IMR-90 (cell line): ENCODE measurements at regions not wholly inside any gene's neighbourhood (a gene's known extent, or its start where the extent isn't known, plus 50 kb on each side); places are given as distances from the start of the nearest gene placed in this dataset.
A peak's percentile ranks its signal among the peaks of the same experiment; 100 is the strongest.

Experiments
- ATAC-seq: fragments of 200-7000 bp; cut with Tn5 transposase; 2 replicates; pipeline ENCODE4 v1.9.1; 2020; ENCODE audit warnings: low read depth, mild to moderate bottlenecking, moderate library complexity
- BruUV-seq: library from RNA; stranded (reverse); fragments of 400-500 nt; replicated peaks from 2 replicates; lab custom pipeline; 2021; lab: Mats Ljungman, UMichigan
- CTCF ChIA-PET: fragments of 300-600 bp; formaldehyde crosslinking; extraction: SDS; loops from one replicate; lab custom pipeline; 2021; ENCODE audit warnings: antibody characterized with exemption; lab: Yijun Ruan, JAX
- POLR2A ChIA-PET: fragments of 300-600 bp; sonication (Branson Sonifier 250); formaldehyde crosslinking; loops from one replicate; lab custom pipeline; 2022; ENCODE audit warnings: antibody characterized with exemption; ENCODE audit not compliant: unreplicated experiment; lab: Charles Lee
- DNase-seq: peaks from one replicate; pipeline ENCODE4 v3.0.0; 2013
- H2AFZ ChIP-seq: replicated peaks from 2 replicates; pipeline ENCODE3; 2013; ENCODE audit warnings: low read length, mild to moderate bottlenecking; ENCODE audit not compliant: poor library complexity
- H2AK5ac ChIP-seq: 2 replicates; pipeline ENCODE4 v1.6.1; 2013; ENCODE audit warnings: low read depth, low read length, inconsistent platforms
- H2AK9ac ChIP-seq: replicated peaks from 2 replicates; pipeline ENCODE3; 2013; ENCODE audit warnings: mild to moderate bottlenecking, low read depth, low read length, moderate library complexity; ENCODE audit not compliant: poor library complexity
- H2BK120ac ChIP-seq: 2 replicates; pipeline ENCODE4 v1.6.1; 2013; ENCODE audit warnings: low read depth, low read length, inconsistent platforms
- H2BK15ac ChIP-seq: 3 replicates; pipeline ENCODE4 v1.6.1; 2013; ENCODE audit warnings: low read depth, low read length, inconsistent platforms
- H2BK20ac ChIP-seq: 2 replicates; pipeline ENCODE4 v1.6.1; 2013; ENCODE audit warnings: low read depth, mild to moderate bottlenecking, inconsistent platforms, low read length, moderate library complexity
- H2BK5ac ChIP-seq: 2 replicates; pipeline ENCODE4 v1.6.1; 2013; ENCODE audit warnings: mild to moderate bottlenecking, low read depth, low read length, inconsistent platforms; ENCODE audit not compliant: poor library complexity, severe bottlenecking
- H3K14ac ChIP-seq: replicated peaks from 2 replicates; pipeline ENCODE4 v1.6.1; 2013; ENCODE audit warnings: low read depth, low read length, inconsistent platforms
- H3K18ac ChIP-seq: 2 replicates; pipeline ENCODE4 v1.6.1; 2013; ENCODE audit warnings: low read depth, low read length, control low read depth
- H3K23ac ChIP-seq: 2 replicates; pipeline ENCODE4 v1.6.1; 2013; ENCODE audit warnings: low read depth, low read length, inconsistent platforms
- H3K27ac ChIP-seq: 2 replicates; pipeline ENCODE4 v1.5.1; 2013; ENCODE audit warnings: mild to moderate bottlenecking, control low read depth, low read length; ENCODE audit not compliant: insufficient read depth
- H3K27me3 ChIP-seq: 2 replicates; pipeline ENCODE4 v1.6.1; 2013; ENCODE audit warnings: low read length; ENCODE audit not compliant: control insufficient read depth, insufficient read depth
- H3K36me3 ChIP-seq: 2 replicates; pipeline ENCODE4 v1.6.1; 2013; ENCODE audit warnings: low read length, mixed read lengths; ENCODE audit not compliant: control insufficient read depth, insufficient read depth
- H3K4ac ChIP-seq: 2 replicates; pipeline ENCODE4 v1.6.1; 2013; ENCODE audit warnings: low read depth, low read length, inconsistent platforms
- H3K4me1 ChIP-seq: 2 replicates; pipeline ENCODE4 v1.6.1; 2013; ENCODE audit warnings: low read length, mixed read lengths; ENCODE audit not compliant: control insufficient read depth, insufficient read depth
- H3K4me2 ChIP-seq: 2 replicates; pipeline ENCODE4 v1.6.1; 2013; ENCODE audit warnings: low read depth, mild to moderate bottlenecking, control low read depth, low read length, moderate library complexity
- H3K4me3 ChIP-seq: 2 replicates; pipeline ENCODE4 v1.5.1; 2013; ENCODE audit warnings: low read depth, mild to moderate bottlenecking, control low read depth, low read length, moderate library complexity; ENCODE audit not compliant: insufficient read depth
- H3K56ac ChIP-seq: 2 replicates; pipeline ENCODE4 v1.6.1; 2013; ENCODE audit warnings: low read length, inconsistent platforms; ENCODE audit not compliant: insufficient read depth; ENCODE audit errors: extremely low read depth
- H3K79me1 ChIP-seq, 2 experiments: 2 replicates each; pipeline ENCODE4 v1.6.1; 2013; ENCODE audit warnings: low read length in 2 of 2, inconsistent platforms in 1 of 2, low read depth in 1 of 2
- H3K9ac ChIP-seq: 2 replicates; pipeline ENCODE4 v1.6.1; 2013; ENCODE audit warnings: low read depth, low read length, control low read depth
- H3K9me1 ChIP-seq: 2 replicates; pipeline ENCODE4 v1.6.1; 2013; ENCODE audit warnings: low read length, inconsistent platforms; ENCODE audit not compliant: insufficient read depth
- H3K9me3 ChIP-seq: 2 replicates; pipeline ENCODE4 v1.6.1; 2013; ENCODE audit warnings: low read length; ENCODE audit not compliant: control insufficient read depth, insufficient read depth
- H4K20me1 ChIP-seq: 2 replicates; pipeline ENCODE4 v1.6.1; 2013; ENCODE audit warnings: low read length, inconsistent platforms; ENCODE audit not compliant: insufficient read depth
- H4K5ac ChIP-seq: 2 replicates; pipeline ENCODE4 v1.6.1; 2013; ENCODE audit warnings: mild to moderate bottlenecking, low read depth, low read length, control low read depth
- H4K8ac ChIP-seq, 2 experiments: 2 replicates each; pipeline ENCODE4 v1.6.1; 2013; ENCODE audit warnings: low read depth in 2 of 2, low read length in 2 of 2, control low read depth in 1 of 2, inconsistent platforms in 1 of 2
- H4K91ac ChIP-seq: 2 replicates; pipeline ENCODE4 v1.6.1; 2013; ENCODE audit warnings: low read depth, low read length, inconsistent platforms; ENCODE audit not compliant: insufficient read depth
- BHLHE40 ChIP-seq: fragments of 150-350 bp; IDR thresholded peaks from 2 replicates; pipeline ENCODE4 v1.6.1; 2016; ENCODE audit warnings: mild to moderate bottlenecking, low read depth, low read length
- CEBPB ChIP-seq: IDR thresholded peaks from 2 replicates; pipeline ENCODE4 v1.6.1; 2012; ENCODE audit warnings: low read depth, low read length, improper control_type of control experiment
- CHD1 ChIP-seq: IDR thresholded peaks from 2 replicates; pipeline ENCODE4 v1.6.1; 2012; ENCODE audit warnings: low read depth, low read length, improper control_type of control experiment
- MAFK ChIP-seq: IDR thresholded peaks from 2 replicates; pipeline ENCODE4 v1.6.1; 2012; ENCODE audit warnings: low read depth, low read length, improper control_type of control experiment
- NFE2L2 ChIP-seq: fragments of 150-350 bp; IDR thresholded peaks from 2 replicates; pipeline ENCODE4 v1.6.1; 2016; ENCODE audit warnings: low read depth, mild to moderate bottlenecking, low read length
- RAD21 ChIP-seq: IDR thresholded peaks from 2 replicates; pipeline ENCODE4 v1.6.1; 2012; ENCODE audit warnings: low read length, improper control_type of control experiment
- dilution Hi-C: fragments of 300-500 bp; cut with HindIII; formaldehyde crosslinking; loops from one replicate; pipeline ENCODE4 v1.14.3; 2018; ENCODE audit warnings: low sequenced_read_pairs; ENCODE audit not compliant: unreplicated experiment
- in situ Hi-C: fragments of 300-500 bp; cut with MboI; formaldehyde crosslinking; loops from 3 replicates; pipeline ENCODE4 v1.14.3; 2019; ENCODE audit warnings: low sequenced_read_pairs, inconsistent platforms, mixed read lengths
- intact Hi-C: fragments of 100-400 bp; cut with micrococcal nuclease; formaldehyde crosslinking; loops from 2 replicates; pipeline ENCODE4 v1.10.0; 2022

GRCh38 chr2:226420646-226421045 is 379.0 kb downstream of the IRS1 start:
- Histone ChIP-seq H2AFZ (no peak overlapping the region), H2AK5ac (no peak overlapping the region), H3K27me3 (no peaks in the 10 kb centered on the region), H2AK9ac (no peak overlapping the region), H3K4me3 (no peak overlapping the region), H3K18ac (no peak overlapping the region; the same call in 1 of the 2 replicates), H3K36me3 (no peaks in the 10 kb centered on the region), H3K9ac (no peak overlapping the region), H3K4me2 (no peak overlapping the region), H2BK120ac (peak overlapping the region; percentile 51), H3K4ac (peak overlapping the region; percentile 10; the same call in 1 of the 2 replicates), H3K9me3 (no peaks in the 10 kb centered on the region), H3K23ac (no peak overlapping the region), H3K9me1 (peaks cover 1% of the 10 kb centered on the region; the same call in 1 of the 2 replicates), H3K4me1 (peaks cover 16% of the 10 kb centered on the region), H4K8ac (no peak overlapping the region), H3K79me1 (peaks cover 4 to 8% of the 10 kb centered on the region in 2 experiments; a peak in 3 of 4 replicates), H2BK20ac (0 out of 2 replicates have a peak overlapping the region, but pooled peaks have one; percentile 24), H4K20me1 (no peaks in the 10 kb centered on the region), H3K56ac (no peak overlapping the region), H2BK15ac (0 out of 3 replicates have a peak overlapping the region, but pooled peaks have one; percentile 17), H2BK5ac (no peak overlapping the region), H4K5ac (no peak overlapping the region), H4K91ac (no peak overlapping the region), H3K14ac (no peak overlapping the region), H3K27ac (no peak overlapping the region)
- CTCF ChIA-PET, result no interaction called here
- DNase-seq, result peak; percentile 37
- ATAC-seq, result no peak
- TF ChIP-seq NFE2L2, result no peak
- TF ChIP-seq CHD1, result no peak
- no peak for TF ChIP-seq CEBPB
- no peak for TF ChIP-seq RAD21
- TF ChIP-seq MAFK, result no peak
- no peak for TF ChIP-seq BHLHE40
- intact Hi-C loops, result loop anchor here (10.0 kb wide), 2 partner anchors 206 to 684 kb away; no protein-coding TSS in a partner anchor
- no TSS peak for BruUV-seq
- POLR2A ChIA-PET, result no interaction called here
- dilution Hi-C loops, result no loop called here
- in situ Hi-C loops, result loop anchor here (5.0 kb wide), 1 partner anchor 372 kb away; no protein-coding TSS in a partner anchor
